Adrenal gland (tissue), 9 donors: ENCODE measurements at regions not wholly inside any gene's neighbourhood (a gene's known extent, or its start where the extent isn't known, plus 50 kb on each side); places are given as distances from the start of the nearest gene placed in this dataset.
A peak's percentile ranks its signal among the peaks of the same experiment; 100 is the strongest.

Source experiments
- DNase-seq, 7 donors: peaks; one replicate each; pipeline ENCODE4 v3.0.0-alpha.2; 2019 to 2020
- H3K27ac ChIP-seq, 5 donors: fragments of 200-600 bp; sonication (generic) in 4 of 5; 1 replicate in 3 of 5; 2 replicates in 2 of 5; pipeline versions ENCODE4 v1.5.1 to v1.8.0; 2016 to 2020; ENCODE audit warnings: mild to moderate bottlenecking in 1 of 5
- H3K27me3 ChIP-seq: fragments of 200-600 bp; 2 replicates; pipeline ENCODE4 v1.8.0; 2021
- H3K36me3 ChIP-seq, 2 donors: fragments of 200-600 bp; replicated peaks in 1 of 2; 1 replicate in 1 of 2; 2 replicates in 1 of 2; pipeline versions ENCODE4 v1.5.1 to v1.8.0; 2018 to 2022
- H3K4me1 ChIP-seq, 2 donors: fragments of 200-600 bp; replicated peaks in 1 of 2; 1 replicate in 1 of 2; 2 replicates in 1 of 2; pipeline versions ENCODE4 v1.5.1 to v1.8.0; 2018 to 2021
- H3K4me3 ChIP-seq, 4 donors: fragments of 200-600 bp; sonication (generic) in 3 of 4; one replicate each; pipeline ENCODE4 v1.5.1; 2016 to 2018
- H3K9me3 ChIP-seq, 3 donors: fragments of 200-600 bp; sonication (generic) in 1 of 3; replicated peaks in 1 of 3; 1 replicate in 2 of 3; 2 replicates in 1 of 3; pipeline versions ENCODE4 v1.5.1 to v1.8.0; 2016 to 2021
- POLR2A ChIP-seq, 2 donors: fragments of 450-650 bp; IDR thresholded peaks; one replicate each; pipeline ENCODE4 v1.6.1; 2017; ENCODE audit warnings: antibody characterized with exemption in 2 of 2, mild to moderate bottlenecking in 2 of 2, moderate library complexity in 1 of 2
- WGBS, 4 donors: extraction: QIAGEN DNeasy Blood & Tissue Kit in 2 of 4; methylation state at CpG; one replicate each; pipeline versions ENCODE4 v1.1.5 to v1.1.7; 2013 to 2017; 5-methylcytosine and 5-hydroxymethylcytosine counted together
- intact Hi-C, 2 donors: fragments of 100-400 bp; cut with DNase I; formaldehyde crosslinking; loops; one replicate each; pipeline versions ENCODE4 v1.14.1 to v1.15.0; 2022 to 2023
- TF ChIP-seq, protein P1 (sequence below), 6 experiments: fragments of 450-650 bp in 4 of 6; fragments of 200-600 bp in 2 of 6; sonication (generic) in 1 of 6; IDR thresholded peaks; 1 replicate in 5 of 6; 2 replicates in 1 of 6; pipeline versions ENCODE4 v1.5.1 to v1.8.0; 2016 to 2021; ENCODE audit warnings: antibody characterized with exemption in 6 of 6, mild to moderate bottlenecking in 2 of 6, moderate library complexity in 1 of 6
- donor health status: healthy with polysubstance abuse.
- donor health status: Bipolar disorder and iron deficiency.
- donor health status: DM: yes; HTN: yes; CAD: no.
- donor health status: DM: no; HTN: no; CAD: no.
- donor health status: DM: no; HTN: no; CAD: no.

- no peak for DNase-seq
- H3K27me3 ChIP-seq: no peaks in the 10 kb centered on the region
- H3K27ac ChIP-seq: peak overlapping the region in 1 of 5 donors; percentile 22
- H3K9me3 ChIP-seq: no peaks in the 10 kb centered on the region
- no peaks in the 10 kb centered on the region for H3K4me1 ChIP-seq
- H3K4me3 ChIP-seq: no peak overlapping the region
- TF ChIP-seq, protein P1, sequence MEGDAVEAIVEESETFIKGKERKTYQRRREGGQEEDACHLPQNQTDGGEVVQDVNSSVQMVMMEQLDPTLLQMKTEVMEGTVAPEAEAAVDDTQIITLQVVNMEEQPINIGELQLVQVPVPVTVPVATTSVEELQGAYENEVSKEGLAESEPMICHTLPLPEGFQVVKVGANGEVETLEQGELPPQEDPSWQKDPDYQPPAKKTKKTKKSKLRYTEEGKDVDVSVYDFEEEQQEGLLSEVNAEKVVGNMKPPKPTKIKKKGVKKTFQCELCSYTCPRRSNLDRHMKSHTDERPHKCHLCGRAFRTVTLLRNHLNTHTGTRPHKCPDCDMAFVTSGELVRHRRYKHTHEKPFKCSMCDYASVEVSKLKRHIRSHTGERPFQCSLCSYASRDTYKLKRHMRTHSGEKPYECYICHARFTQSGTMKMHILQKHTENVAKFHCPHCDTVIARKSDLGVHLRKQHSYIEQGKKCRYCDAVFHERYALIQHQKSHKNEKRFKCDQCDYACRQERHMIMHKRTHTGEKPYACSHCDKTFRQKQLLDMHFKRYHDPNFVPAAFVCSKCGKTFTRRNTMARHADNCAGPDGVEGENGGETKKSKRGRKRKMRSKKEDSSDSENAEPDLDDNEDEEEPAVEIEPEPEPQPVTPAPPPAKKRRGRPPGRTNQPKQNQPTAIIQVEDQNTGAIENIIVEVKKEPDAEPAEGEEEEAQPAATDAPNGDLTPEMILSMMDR (IDR thresholded peaks at IDR 0.05): no peak
- no peak for TF ChIP-seq POLR2A (IDR thresholded peaks at IDR 0.05)
- intact Hi-C loops: no loop called here
- WGBS, 4 donors: 81 to 95% (median 86%) methylated on average over 4 to 5 of the region's 5 CpGs
- H3K36me3 ChIP-seq: no peaks in the 10 kb centered on the region
These were observed 91.6 kb downstream of the TMEM174 start for GRCh38 chr5:73264631-73265030.

DNA sequence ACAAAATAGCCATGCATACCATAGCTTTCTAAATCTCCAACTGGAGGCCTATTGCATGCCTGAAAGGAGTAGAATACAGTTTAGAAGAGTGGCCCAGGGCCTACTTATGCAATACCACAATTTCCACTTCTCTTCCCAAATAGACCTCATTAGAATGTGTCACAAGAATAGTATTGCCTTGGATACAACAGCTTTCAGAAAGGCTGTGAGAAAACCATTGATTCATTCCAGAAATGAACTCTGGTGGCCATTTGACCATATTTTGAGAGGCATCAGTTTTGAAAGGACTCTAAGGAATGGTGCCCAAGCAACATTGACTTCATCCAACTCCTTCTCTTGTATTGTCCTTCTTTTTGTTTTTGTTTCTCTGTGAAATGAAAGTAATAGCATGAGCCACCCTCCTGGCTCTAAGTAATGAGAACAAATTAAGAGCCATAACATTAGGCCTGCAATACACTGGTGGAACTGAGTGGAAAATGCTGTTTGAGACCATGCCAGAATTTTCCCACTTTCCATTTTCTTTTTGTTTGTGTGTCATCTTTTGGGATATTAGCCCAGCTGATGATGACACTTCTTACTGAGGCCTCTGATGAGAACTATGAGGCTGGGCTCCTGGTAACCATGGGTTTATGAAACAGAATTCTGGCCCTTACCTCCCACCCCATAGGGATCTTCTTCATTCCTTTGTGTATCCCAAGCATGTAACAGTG, 90.2 kb downstream of the TMEM174 start:
- intact Hi-C loops: no loop called here
- Histone ChIP-seq H3K27me3 (no peaks in the 10 kb centered on the region), H3K36me3 (no peaks in the 10 kb centered on the region), H3K4me3 (no peak overlapping the region), H3K27ac (no peak overlapping the region), H3K9me3 (no peaks in the 10 kb centered on the region), H3K4me1 (no peaks in the 10 kb centered on the region)
- TF ChIP-seq, protein P1 (IDR thresholded peaks at IDR 0.05): no peak
- no peak for TF ChIP-seq POLR2A (IDR thresholded peaks at IDR 0.05)
- DNase-seq: no peak

DNA sequence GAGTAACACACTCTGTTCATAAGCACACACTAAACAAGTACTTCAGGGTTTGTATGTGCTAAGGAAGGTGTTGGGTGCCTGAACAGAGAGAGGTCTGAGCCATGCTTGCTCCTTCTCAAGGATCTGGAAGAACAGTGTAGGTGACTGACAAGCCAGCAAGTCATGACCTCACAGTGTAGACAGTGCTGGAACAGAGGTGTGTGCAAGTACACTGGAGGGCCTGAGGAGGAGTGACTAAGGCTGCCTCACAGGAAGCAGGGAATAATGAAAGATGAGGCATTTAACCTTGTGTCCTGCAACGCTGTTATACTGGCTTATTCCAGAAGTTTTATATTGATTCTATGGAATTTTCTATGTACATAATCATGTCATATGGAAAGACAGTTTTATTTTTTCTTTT, 83.9 kb downstream of the TMEM174 start:
- Histone ChIP-seq H3K4me3 (no peak overlapping the region), H3K27ac (no peak overlapping the region), H3K36me3 (no peaks in the 10 kb centered on the region), H3K27me3 (peaks cover 6% of the 10 kb centered on the region), H3K4me1 (no peaks in the 10 kb centered on the region), H3K9me3 (no peaks in the 10 kb centered on the region)
- no peak for DNase-seq
- no peak for TF ChIP-seq POLR2A (IDR thresholded peaks at IDR 0.05)
- TF ChIP-seq, protein P1 (IDR thresholded peaks at IDR 0.05): no peak
- intact Hi-C loops: no loop called here
- 47 to 74% (median 53%) methylated on average over 1 of the region's 1 CpG for WGBS, 4 donors

- Histone ChIP-seq H3K27ac (no peak overlapping the region), H3K4me1 (no peaks in the 10 kb centered on the region), H3K4me3 (no peak overlapping the region), H3K27me3 (peaks cover 6% of the 10 kb centered on the region), H3K9me3 (no peaks in the 10 kb centered on the region), H3K36me3 (no peaks in the 10 kb centered on the region)
- 69 to 71% (median 70%) methylated on average over 2 of the region's 2 CpGs for WGBS, 4 donors
- intact Hi-C loops: no loop called here
- DNase-seq: no peak
- no peak for TF ChIP-seq POLR2A (IDR thresholded peaks at IDR 0.05)
- TF ChIP-seq, protein P1 (IDR thresholded peaks at IDR 0.05): no peak
These were observed 83.5 kb downstream of the TMEM174 start for GRCh38 chr5:73256462-73256861.
